ENCODE measurements at regions not wholly inside any gene's neighbourhood (a gene's known extent, or its start where the extent isn't known, plus 50 kb on each side); places are given as distances from the start of the nearest gene placed in this dataset.
"Not testable (repeated sequence)": the region's sequence is repeated elsewhere in the genome, so short reads cannot be mapped to it uniquely, and the experiment has no call there.

GRCh38 chr3:73827725-73828211 is 203.0 kb upstream of the PDZRN3 start:
- POLR2A ChIA-PET: no interaction called here
- CTCF ChIA-PET: no interaction called here
- Histone ChIP-seq H3K9me3 (no peaks in the 10 kb centered on the region), H3K4me3 (no peak overlapping the region), H3K4me1 (no peaks in the 10 kb centered on the region), H3K27ac (no peak overlapping the region), H3K4me2 (no peak overlapping the region)
- WGBS (ENCODE audit: missing lambda C conversion rate): 0% methylated on average over 2 of the region's 2 CpGs
- FAIRE-seq (no peak), ATAC-seq (no peak), DNase-seq (ENCODE audit: low read depth in 1 of 2, low spot score in 1 of 2) (no peak)
- TF ChIP-seq KDM5A (IDR thresholded peaks at IDR 0.05) (no peak), NFE2L2 (conservative IDR thresholded peaks at IDR 0.05; ENCODE audit: low read length) (no peak), EP300 (IDR thresholded peaks at IDR 0.05) (no peak), BHLHE40 (IDR thresholded peaks at IDR 0.05; ENCODE audit: low read depth, low read length) (no peak), CHD4 (IDR thresholded peaks at IDR 0.05; ENCODE audit: borderline replicate concordance) (no peak), HOXB13 (CRISPR knock-in tag; IDR thresholded peaks at IDR 0.05; ENCODE audit: low read depth) (no peak), SREBF2 (IDR thresholded peaks at IDR 0.05) (no peak), POLR2AphosphoS2 (conservative IDR thresholded peaks at IDR 0.05; ENCODE audit: low read length) (no peak), CTCF (IDR thresholded peaks at IDR 0.05) (no peak), ZC3H11A (IDR thresholded peaks at IDR 0.05) (no peak), EHMT2 (IDR thresholded peaks at IDR 0.05; ENCODE audit: low read depth) (no peak), RARB (CRISPR knock-in tag; IDR thresholded peaks at IDR 0.05) (no peak), EHF (CRISPR knock-in tag; IDR thresholded peaks at IDR 0.05) (no peak), JUN (IDR thresholded peaks at IDR 0.05) (no peak), RAD21 (conservative IDR thresholded peaks at IDR 0.05 in 1 of 2, IDR thresholded peaks at IDR 0.05 in 1 of 2) (no peak)
- TF ChIP-seq, protein P1, sequence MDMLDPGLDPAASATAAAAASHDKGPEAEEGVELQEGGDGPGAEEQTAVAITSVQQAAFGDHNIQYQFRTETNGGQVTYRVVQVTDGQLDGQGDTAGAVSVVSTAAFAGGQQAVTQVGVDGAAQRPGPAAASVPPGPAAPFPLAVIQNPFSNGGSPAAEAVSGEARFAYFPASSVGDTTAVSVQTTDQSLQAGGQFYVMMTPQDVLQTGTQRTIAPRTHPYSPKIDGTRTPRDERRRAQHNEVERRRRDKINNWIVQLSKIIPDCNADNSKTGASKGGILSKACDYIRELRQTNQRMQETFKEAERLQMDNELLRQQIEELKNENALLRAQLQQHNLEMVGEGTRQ (IDR thresholded peaks at IDR 0.05): no peak
- TF ChIP-seq, protein P2, sequence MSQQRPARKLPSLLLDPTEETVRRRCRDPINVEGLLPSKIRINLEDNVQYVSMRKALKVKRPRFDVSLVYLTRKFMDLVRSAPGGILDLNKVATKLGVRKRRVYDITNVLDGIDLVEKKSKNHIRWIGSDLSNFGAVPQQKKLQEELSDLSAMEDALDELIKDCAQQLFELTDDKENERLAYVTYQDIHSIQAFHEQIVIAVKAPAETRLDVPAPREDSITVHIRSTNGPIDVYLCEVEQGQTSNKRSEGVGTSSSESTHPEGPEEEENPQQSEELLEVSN (IDR thresholded peaks at IDR 0.05; ENCODE audit: borderline replicate concordance, low read depth): no peak

GRCh38 chr3:73827204-73827603 is 202.5 kb upstream of the PDZRN3 start:
- 6% methylated on average over 2 of the region's 2 CpGs for WGBS (ENCODE audit: missing lambda C conversion rate)

GRCh38 chr3:73820896-73821295 is 196.2 kb upstream of the PDZRN3 start:
- not testable (repeated sequence) for H3K27ac ChIP-seq

More at GRCh38 chr3:73827204-73827603, 202.5 kb upstream of the PDZRN3 start:
- ATAC-seq (no peak), DNase-seq (ENCODE audit: low read depth in 1 of 2, low spot score in 1 of 2) (no peak), FAIRE-seq (no peak)
- no peak overlapping the region for H3K27ac ChIP-seq
- ChIA-PET POLR2A (no interaction called here), CTCF (no interaction called here)
- H3K9me3 ChIP-seq: no peaks in the 10 kb centered on the region
- TF ChIP-seq POLR2AphosphoS2 (conservative IDR thresholded peaks at IDR 0.05; ENCODE audit: low read length): no peak
- no peaks in the 10 kb centered on the region for H3K4me1 ChIP-seq
- no peak overlapping the region for H3K4me2 ChIP-seq
- no peak overlapping the region for H3K4me3 ChIP-seq

GRCh38 chr3:73820431-73820830 is 195.7 kb upstream of the PDZRN3 start:
- ChIA-PET CTCF (no interaction called here), POLR2A (no interaction called here)
- H3K9me3 ChIP-seq: no peaks in the 10 kb centered on the region; the same call in 2 of the 3 replicates
- no peak overlapping the region for H3K4me3 ChIP-seq
- ATAC-seq: no peak
- no peaks in the 10 kb centered on the region for H3K4me1 ChIP-seq
- TF ChIP-seq, protein P3, sequence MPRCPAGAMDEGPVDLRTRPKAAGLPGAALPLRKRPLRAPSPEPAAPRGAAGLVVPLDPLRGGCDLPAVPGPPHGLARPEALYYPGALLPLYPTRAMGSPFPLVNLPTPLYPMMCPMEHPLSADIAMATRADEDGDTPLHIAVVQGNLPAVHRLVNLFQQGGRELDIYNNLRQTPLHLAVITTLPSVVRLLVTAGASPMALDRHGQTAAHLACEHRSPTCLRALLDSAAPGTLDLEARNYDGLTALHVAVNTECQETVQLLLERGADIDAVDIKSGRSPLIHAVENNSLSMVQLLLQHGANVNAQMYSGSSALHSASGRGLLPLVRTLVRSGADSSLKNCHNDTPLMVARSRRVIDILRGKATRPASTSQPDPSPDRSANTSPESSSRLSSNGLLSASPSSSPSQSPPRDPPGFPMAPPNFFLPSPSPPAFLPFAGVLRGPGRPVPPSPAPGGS (IDR thresholded peaks at IDR 0.05): no peak
- TF ChIP-seq RFX5 (IDR thresholded peaks at IDR 0.05): no peak
- TF ChIP-seq, protein P2 (IDR thresholded peaks at IDR 0.05; ENCODE audit: borderline replicate concordance, low read depth): no peak
- TF ChIP-seq RAD21 (conservative IDR thresholded peaks at IDR 0.05 in 1 of 2, IDR thresholded peaks at IDR 0.05 in 1 of 2): no peak
- no peak for TF ChIP-seq PBX3 (IDR thresholded peaks at IDR 0.05)
- TF ChIP-seq HOXB5 (CRISPR knock-in tag; IDR thresholded peaks at IDR 0.05): no peak
- no peak for TF ChIP-seq ZNF302 (CRISPR knock-in tag; IDR thresholded peaks at IDR 0.05)
- TF ChIP-seq, protein P4, sequence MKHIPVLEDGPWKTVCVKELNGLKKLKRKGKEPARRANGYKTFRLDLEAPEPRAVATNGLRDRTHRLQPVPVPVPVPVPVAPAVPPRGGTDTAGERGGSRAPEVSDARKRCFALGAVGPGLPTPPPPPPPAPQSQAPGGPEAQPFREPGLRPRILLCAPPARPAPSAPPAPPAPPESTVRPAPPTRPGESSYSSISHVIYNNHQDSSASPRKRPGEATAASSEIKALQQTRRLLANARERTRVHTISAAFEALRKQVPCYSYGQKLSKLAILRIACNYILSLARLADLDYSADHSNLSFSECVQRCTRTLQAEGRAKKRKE (CRISPR knock-in tag; IDR thresholded peaks at IDR 0.05; ENCODE audit: low read depth): no peak
- no peak overlapping the region for H3K4me2 ChIP-seq
- no peak for FAIRE-seq
- 56% methylated on average over 1 of the region's 1 CpG for WGBS (ENCODE audit: missing lambda C conversion rate)
- no peak for DNase-seq (ENCODE audit: low read depth in 1 of 2, low spot score in 1 of 2)
- no peak overlapping the region for H3K27ac ChIP-seq

More at GRCh38 chr3:73820896-73821295, 196.2 kb upstream of the PDZRN3 start:
- POLR2A ChIA-PET; H3K4me3 ChIP-seq; ATAC-seq; H3K4me1 ChIP-seq; CTCF ChIA-PET; H3K9me3 ChIP-seq; DNase-seq (ENCODE audit: low read depth in 1 of 2, low spot score in 1 of 2); FAIRE-seq; H3K4me2 ChIP-seq: not testable (repeated sequence)
